Thyroid gland (tissue), 4 donors: ENCODE measurements at regions not wholly inside any gene's neighbourhood (a gene's known extent, or its start where the extent isn't known, plus 50 kb on each side); places are given as distances from the start of the nearest gene placed in this dataset.

ENCODE experiments used
- CTCF ChIP-seq, 6 experiments: fragments of 200-600 bp in 3 of 6; fragments of 450-650 bp in 3 of 6; sonication (generic) in 3 of 6; IDR thresholded peaks; one replicate each; pipeline ENCODE4 v1.5.1; 2016 to 2019; ENCODE audit warnings: antibody characterized with exemption in 6 of 6, mild to moderate bottlenecking in 2 of 6, inconsistent platforms in 1 of 6, moderate library complexity in 1 of 6
- POLR2A ChIP-seq, 2 donors: fragments of 450-650 bp; IDR thresholded peaks; one replicate each; pipeline ENCODE4 v1.6.1; 2017; ENCODE audit warnings: antibody characterized with exemption in 2 of 2, mild to moderate bottlenecking in 2 of 2, moderate library complexity in 1 of 2

GRCh38 chr3:81198216-81198615, 563.2 kb downstream of the GBE1 start:
- TF ChIP-seq CTCF (IDR thresholded peaks at IDR 0.05) (no peak), POLR2A (IDR thresholded peaks at IDR 0.05) (no peak)
